ENCODE measurements at regions not wholly inside any gene's neighbourhood (a gene's known extent, or its start where the extent isn't known, plus 50 kb on each side); places are given as distances from the start of the nearest gene placed in this dataset.

GRCh38 chr5:87109746-87110145 is 157.9 kb upstream of the RASA1 start:
- no peak for TF ChIP-seq CTCF (IDR thresholded peaks at IDR 0.05)
- no peak for TF ChIP-seq EZH2 (IDR thresholded peaks at IDR 0.05; ENCODE audit: borderline replicate concordance, insufficient read depth, low read depth, low read length, poor library complexity, severe bottlenecking)

All from B cell (primary cell).